ENCODE measurements at regions not wholly inside any gene's neighbourhood (a gene's known extent, or its start where the extent isn't known, plus 50 kb on each side); places are given as distances from the start of the nearest gene placed in this dataset.
"Not testable (repeated sequence)": the region's sequence is repeated elsewhere in the genome, so short reads cannot be mapped to it uniquely, and the experiment has no call there.

DNA sequence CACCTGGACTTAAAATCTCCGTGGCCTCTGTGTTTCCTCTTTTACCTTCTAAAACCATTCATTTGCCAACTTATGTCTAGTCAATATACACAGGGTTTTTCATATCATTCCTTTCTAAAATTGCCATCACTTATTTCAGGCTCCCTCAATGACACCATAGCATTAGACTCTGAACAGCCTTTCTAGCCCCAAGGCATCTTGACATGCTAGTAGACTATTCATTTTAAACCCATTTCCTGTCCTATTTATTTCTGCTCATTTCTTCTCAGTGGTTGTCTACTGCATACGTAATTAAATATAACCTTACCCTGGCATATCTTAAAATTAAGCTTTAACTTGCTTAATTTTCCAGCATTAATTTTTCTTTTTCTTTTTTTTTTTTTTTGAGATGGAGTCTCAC is 83.2 kb downstream of the PHAX start:
- intact Hi-C loops (cut with DNase I), result loop anchor here in 1 of 3 donors (5.0 kb wide), 1 partner anchor 93 kb away; the partner anchor contains the start of gene LMNB1
- Histone ChIP-seq H3K27ac (no peak overlapping the region), H3K36me3 (no peaks in the 10 kb centered on the region), H3K4me3 (no peak overlapping the region), H3K4me1 (no peaks in the 10 kb centered on the region), H3K27me3 (peaks cover 0 to 3% (median 0%) of the 10 kb centered on the region in 4 donors), H3K9me3 (no peaks in the 10 kb centered on the region)
- DNase-seq (no peak), ATAC-seq (no peak), FAIRE-seq (no peak)
- TF ChIP-seq, protein P1, sequence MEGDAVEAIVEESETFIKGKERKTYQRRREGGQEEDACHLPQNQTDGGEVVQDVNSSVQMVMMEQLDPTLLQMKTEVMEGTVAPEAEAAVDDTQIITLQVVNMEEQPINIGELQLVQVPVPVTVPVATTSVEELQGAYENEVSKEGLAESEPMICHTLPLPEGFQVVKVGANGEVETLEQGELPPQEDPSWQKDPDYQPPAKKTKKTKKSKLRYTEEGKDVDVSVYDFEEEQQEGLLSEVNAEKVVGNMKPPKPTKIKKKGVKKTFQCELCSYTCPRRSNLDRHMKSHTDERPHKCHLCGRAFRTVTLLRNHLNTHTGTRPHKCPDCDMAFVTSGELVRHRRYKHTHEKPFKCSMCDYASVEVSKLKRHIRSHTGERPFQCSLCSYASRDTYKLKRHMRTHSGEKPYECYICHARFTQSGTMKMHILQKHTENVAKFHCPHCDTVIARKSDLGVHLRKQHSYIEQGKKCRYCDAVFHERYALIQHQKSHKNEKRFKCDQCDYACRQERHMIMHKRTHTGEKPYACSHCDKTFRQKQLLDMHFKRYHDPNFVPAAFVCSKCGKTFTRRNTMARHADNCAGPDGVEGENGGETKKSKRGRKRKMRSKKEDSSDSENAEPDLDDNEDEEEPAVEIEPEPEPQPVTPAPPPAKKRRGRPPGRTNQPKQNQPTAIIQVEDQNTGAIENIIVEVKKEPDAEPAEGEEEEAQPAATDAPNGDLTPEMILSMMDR (IDR thresholded peaks at IDR 0.05), result no peak
- 65 to 77% methylated on average over 2 of the region's 2 CpGs for WGBS, 2 donors

DNA sequence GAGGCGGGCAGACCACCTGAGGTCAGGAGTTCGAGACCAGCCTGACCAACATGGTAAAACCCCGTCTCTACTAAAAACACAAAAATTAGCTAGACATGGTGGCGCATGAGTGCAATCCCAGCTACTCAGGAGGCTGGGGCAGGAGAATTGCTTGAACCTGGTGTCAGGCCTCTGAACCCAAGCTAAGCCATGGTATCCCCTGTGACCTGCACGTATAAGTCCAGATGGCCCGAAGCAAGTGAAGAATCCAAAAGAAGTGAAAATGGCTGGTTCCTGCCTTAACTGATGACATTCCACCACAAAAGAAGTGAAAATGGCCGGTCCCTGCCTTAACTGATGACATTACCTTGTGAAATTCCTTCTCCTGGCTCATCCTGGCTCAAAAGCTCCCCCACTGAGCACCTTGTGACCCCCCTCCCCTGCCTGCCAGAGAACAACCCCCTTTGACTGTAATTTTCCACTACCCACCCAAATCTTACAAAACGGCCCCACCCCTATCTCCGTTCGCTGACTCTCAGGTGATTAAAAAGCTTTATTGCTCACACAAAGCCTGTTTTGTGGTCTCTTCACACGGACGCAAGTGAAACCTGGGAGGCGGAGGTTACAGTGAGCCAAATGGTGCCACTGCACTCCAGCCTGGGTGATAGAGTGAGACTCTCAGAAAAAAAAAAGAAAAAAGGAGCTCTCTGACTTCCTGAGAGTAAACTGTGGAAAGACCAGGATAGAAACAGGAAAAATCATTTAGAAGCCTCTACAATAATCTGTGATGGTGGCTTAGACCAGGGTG is 84.1 kb downstream of the PHAX start:
- not testable (repeated sequence) for DNase-seq, H3K36me3 ChIP-seq, H3K27me3 ChIP-seq, H3K27ac ChIP-seq, H3K9me3 ChIP-seq, ATAC-seq, H3K4me1 ChIP-seq, H3K4me3 ChIP-seq, FAIRE-seq
- 54 to 61% methylated on average over 13 of the region's 13 CpGs for WGBS, 2 donors
- intact Hi-C loops (cut with DNase I), result loop anchor here in 1 of 3 donors (5.0 kb wide), 1 partner anchor 92 kb away; the partner anchor contains the start of gene LMNB1

DNA sequence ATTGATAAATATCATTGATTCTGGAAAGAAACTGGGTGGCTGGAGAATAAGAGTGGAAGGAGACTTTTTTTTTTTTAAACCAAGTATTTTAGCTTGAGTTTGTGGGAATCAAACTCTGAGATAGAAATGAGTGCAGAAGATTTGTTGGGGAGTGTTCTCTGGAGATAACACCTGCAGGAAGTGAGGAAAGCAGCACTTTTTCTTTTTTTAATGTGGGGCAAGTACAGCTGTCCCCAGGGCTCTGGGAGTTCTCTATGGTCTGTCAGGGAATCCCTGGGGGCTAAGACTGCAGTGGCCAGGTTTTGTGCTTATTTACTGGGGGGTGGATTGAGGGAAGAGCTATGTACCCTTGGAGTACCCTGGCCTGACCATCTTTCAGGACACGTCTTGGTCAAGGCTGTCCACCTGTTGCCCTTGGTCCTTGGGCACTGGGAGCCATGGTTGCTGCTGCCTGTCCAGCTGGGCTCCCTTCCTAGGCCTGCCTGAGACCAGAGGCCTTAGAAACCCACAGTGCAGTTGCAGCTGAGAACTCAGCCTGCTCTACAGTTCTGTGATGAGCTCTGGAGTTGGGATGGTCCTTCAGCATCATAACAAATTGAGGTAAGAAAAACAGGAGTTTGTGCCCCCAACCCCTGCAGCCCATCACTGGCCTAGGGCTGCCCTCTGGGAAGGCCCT is 85.8 kb downstream of the PHAX start:
- no peak for DNase-seq
- Histone ChIP-seq H3K4me1 (no peaks in the 10 kb centered on the region), H3K36me3 (no peaks in the 10 kb centered on the region), H3K9me3 (no peaks in the 10 kb centered on the region), H3K4me3 (no peak overlapping the region), H3K27me3 (peaks cover 0 to 3% (median 0%) of the 10 kb centered on the region in 4 donors), H3K27ac (no peak overlapping the region)
- WGBS, 2 donors, result 46% methylated on average over 1 of the region's 1 CpG
- intact Hi-C loops (cut with DNase I), result no loop called here
- TF ChIP-seq, protein P1 (IDR thresholded peaks at IDR 0.05), result no peak
- no peak for ATAC-seq
- no peak for FAIRE-seq

DNA sequence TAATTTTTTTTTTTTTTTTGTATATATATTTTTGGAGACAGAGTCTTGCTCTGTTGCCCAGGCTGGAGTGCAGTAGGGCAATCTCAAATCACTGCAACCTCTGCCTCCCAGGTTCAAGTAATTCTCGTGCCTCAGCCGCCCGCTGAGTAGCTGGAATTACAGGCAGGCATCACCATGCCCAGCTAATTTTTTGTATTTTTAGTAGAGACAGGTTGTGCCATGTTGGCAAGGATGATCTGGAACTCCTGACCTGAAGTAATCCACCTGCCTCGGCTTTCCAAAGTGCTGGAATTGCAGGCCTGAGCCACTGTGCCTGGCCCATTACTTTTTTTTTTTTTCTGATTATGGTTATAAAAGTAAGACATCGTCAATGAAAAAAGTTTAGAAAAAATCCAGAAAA is 84.0 kb upstream of the LMNB1 start:
- Histone ChIP-seq H3K4me1 (no peaks in the 10 kb centered on the region), H3K36me3 (no peaks in the 10 kb centered on the region), H3K27me3 (no peaks in the 10 kb centered on the region), H3K27ac (no peak overlapping the region), H3K4me3 (no peak overlapping the region), H3K9me3 (no peaks in the 10 kb centered on the region)
- FAIRE-seq, result no peak
- TF ChIP-seq, protein P1 (IDR thresholded peaks at IDR 0.05), result no peak
- 75 to 92% methylated on average over 5 of the region's 5 CpGs for WGBS, 2 donors
- no peak for ATAC-seq
- DNase-seq, result no peak
- intact Hi-C loops (cut with DNase I), result no loop called here

DNA sequence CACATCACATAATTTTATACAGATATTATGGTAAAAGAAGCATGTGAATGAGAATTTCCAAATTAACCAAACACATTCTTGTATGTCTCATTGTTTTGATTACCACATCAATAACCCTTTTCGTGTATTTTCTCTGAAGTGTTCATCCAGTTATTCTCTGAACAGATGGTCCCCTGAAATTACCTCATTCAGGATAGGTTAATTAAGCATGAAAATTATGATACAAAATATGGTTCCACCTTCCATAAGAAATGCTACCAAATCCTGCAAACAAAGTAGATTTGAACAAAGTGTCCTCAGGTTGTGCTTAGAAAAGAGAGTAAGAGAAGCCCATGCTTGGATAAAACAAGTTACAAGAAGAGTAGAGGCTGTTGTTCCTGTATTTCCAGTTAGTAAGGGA is 83.1 kb upstream of the LMNB1 start:
- no peak for FAIRE-seq
- no peaks in the 10 kb centered on the region for H3K4me1 ChIP-seq
- no peak for ATAC-seq
- no peaks in the 10 kb centered on the region for H3K27me3 ChIP-seq
- TF ChIP-seq, protein P1 (IDR thresholded peaks at IDR 0.05), result no peak
- H3K4me3 ChIP-seq, result no peak overlapping the region
- H3K36me3 ChIP-seq, result no peaks in the 10 kb centered on the region
- 71 to 72% methylated on average over 1 of the region's 1 CpG for WGBS, 2 donors
- no peak for DNase-seq
- no peaks in the 10 kb centered on the region for H3K9me3 ChIP-seq
- H3K27ac ChIP-seq, result no peak overlapping the region
- intact Hi-C loops (cut with DNase I), result no loop called here

Data from pancreas (tissue), 10 donors.